ENCODE measurements at regions not wholly inside any gene's neighbourhood (a gene's known extent, or its start where the extent isn't known, plus 50 kb on each side); places are given as distances from the start of the nearest gene placed in this dataset.

- H3K9me3 ChIP-seq (ENCODE audit: low read depth), result no peaks in the 10 kb centered on the region
- H3K27ac ChIP-seq, result no peak overlapping the region
- H3K9me2 ChIP-seq (replicated peaks; ENCODE audit: insufficient read depth), result no peaks in the 10 kb centered on the region
- 75% methylated on average over 3 of the region's 3 CpGs for WGBS (ENCODE audit: low lambda C conversion rate, missing lambda C conversion rate)
- DNase-seq (ENCODE audit: low spot score), result no peak
- TF ChIP-seq, protein P1, sequence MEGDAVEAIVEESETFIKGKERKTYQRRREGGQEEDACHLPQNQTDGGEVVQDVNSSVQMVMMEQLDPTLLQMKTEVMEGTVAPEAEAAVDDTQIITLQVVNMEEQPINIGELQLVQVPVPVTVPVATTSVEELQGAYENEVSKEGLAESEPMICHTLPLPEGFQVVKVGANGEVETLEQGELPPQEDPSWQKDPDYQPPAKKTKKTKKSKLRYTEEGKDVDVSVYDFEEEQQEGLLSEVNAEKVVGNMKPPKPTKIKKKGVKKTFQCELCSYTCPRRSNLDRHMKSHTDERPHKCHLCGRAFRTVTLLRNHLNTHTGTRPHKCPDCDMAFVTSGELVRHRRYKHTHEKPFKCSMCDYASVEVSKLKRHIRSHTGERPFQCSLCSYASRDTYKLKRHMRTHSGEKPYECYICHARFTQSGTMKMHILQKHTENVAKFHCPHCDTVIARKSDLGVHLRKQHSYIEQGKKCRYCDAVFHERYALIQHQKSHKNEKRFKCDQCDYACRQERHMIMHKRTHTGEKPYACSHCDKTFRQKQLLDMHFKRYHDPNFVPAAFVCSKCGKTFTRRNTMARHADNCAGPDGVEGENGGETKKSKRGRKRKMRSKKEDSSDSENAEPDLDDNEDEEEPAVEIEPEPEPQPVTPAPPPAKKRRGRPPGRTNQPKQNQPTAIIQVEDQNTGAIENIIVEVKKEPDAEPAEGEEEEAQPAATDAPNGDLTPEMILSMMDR (IDR thresholded peaks at IDR 0.05; ENCODE audit: poor library complexity), result no peak
- no peak for TF ChIP-seq EZH2 (IDR thresholded peaks at IDR 0.05; ENCODE audit: borderline replicate concordance)
- no peak overlapping the region for H2AFZ ChIP-seq
- H3K36me3 ChIP-seq (replicated peaks; ENCODE audit: insufficient read depth, low read depth), result no peaks in the 10 kb centered on the region
- no peak overlapping the region for H3K4me3 ChIP-seq
- no peaks in the 10 kb centered on the region for H3K4me1 ChIP-seq (ENCODE audit: insufficient read depth)
- no peaks in the 10 kb centered on the region for H4K20me1 ChIP-seq (ENCODE audit: insufficient read depth, poor library complexity, severe bottlenecking)
- H3K79me2 ChIP-seq, result no peaks in the 10 kb centered on the region
- no peak overlapping the region for H3K4me2 ChIP-seq
- H3K27me3 ChIP-seq, result no peaks in the 10 kb centered on the region
Measured at GRCh38 chr18:28382215-28382879, 205.4 kb upstream of the CDH2 start.

GRCh38 chr18:28372186-28372585 lies 195.3 kb upstream of the CDH2 start:
- H4K20me1 ChIP-seq (ENCODE audit: insufficient read depth, poor library complexity, severe bottlenecking), result no peaks in the 10 kb centered on the region

DNA sequence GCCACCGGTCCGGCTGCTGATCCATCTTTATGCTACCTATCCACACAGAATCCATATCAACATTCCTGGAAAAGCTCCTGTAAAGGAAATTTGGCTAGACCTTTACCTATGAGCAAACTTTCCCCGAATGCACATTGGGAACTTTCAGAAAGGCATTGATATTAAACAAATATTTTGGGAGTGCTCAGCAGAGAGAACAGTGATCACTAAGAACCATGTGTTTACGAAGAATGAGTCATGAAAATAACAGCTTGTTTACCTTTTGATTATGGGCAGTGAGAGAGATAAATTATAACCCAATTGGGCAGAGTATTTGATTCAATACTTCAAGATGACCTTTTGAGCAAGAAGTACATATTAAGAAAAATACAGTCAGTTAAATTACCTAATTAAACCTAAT lies 189.7 kb upstream of the CDH2 start:
- TF ChIP-seq EZH2phosphoT487 (IDR thresholded peaks at IDR 0.05; ENCODE audit: low read depth, severe bottlenecking, unreplicated experiment) (no peak), EZH2 (IDR thresholded peaks at IDR 0.05; ENCODE audit: borderline replicate concordance) (no peak)
- TF ChIP-seq, protein P1 (IDR thresholded peaks at IDR 0.05; ENCODE audit: poor library complexity), result no peak
- H3K27ac ChIP-seq, result no peak overlapping the region
- DNase-seq (ENCODE audit: low spot score), result no peak
- no peak overlapping the region for H2AFZ ChIP-seq
- no peaks in the 10 kb centered on the region for H4K20me1 ChIP-seq (ENCODE audit: insufficient read depth, poor library complexity, severe bottlenecking)
- H3K79me2 ChIP-seq, result no peaks in the 10 kb centered on the region
- H3K4me3 ChIP-seq, result no peak overlapping the region
- H3K4me1 ChIP-seq (ENCODE audit: insufficient read depth), result no peaks in the 10 kb centered on the region
- 79% methylated on average over 4 of the region's 4 CpGs for WGBS (ENCODE audit: low lambda C conversion rate, missing lambda C conversion rate)
- H3K4me2 ChIP-seq, result no peak overlapping the region
- H3K9me3 ChIP-seq (ENCODE audit: low read depth), result no peaks in the 10 kb centered on the region
- H3K27me3 ChIP-seq, result no peaks in the 10 kb centered on the region
- H3K36me3 ChIP-seq (replicated peaks; ENCODE audit: insufficient read depth, low read depth), result no peaks in the 10 kb centered on the region
- no peaks in the 10 kb centered on the region for H3K9me2 ChIP-seq (replicated peaks; ENCODE audit: insufficient read depth)

More at GRCh38 chr18:28372186-28372585, 195.3 kb upstream of the CDH2 start:
- no peak overlapping the region for H3K4me2 ChIP-seq
- H3K9me2 ChIP-seq (replicated peaks; ENCODE audit: insufficient read depth), result no peaks in the 10 kb centered on the region
- TF ChIP-seq EZH2 (IDR thresholded peaks at IDR 0.05; ENCODE audit: borderline replicate concordance) (no peak), EZH2phosphoT487 (IDR thresholded peaks at IDR 0.05; ENCODE audit: low read depth, severe bottlenecking, unreplicated experiment) (no peak)
- TF ChIP-seq, protein P1 (IDR thresholded peaks at IDR 0.05; ENCODE audit: poor library complexity), result no peak
- H3K27me3 ChIP-seq, result no peaks in the 10 kb centered on the region
- no peak overlapping the region for H3K4me3 ChIP-seq
- H3K36me3 ChIP-seq (replicated peaks; ENCODE audit: insufficient read depth, low read depth), result no peaks in the 10 kb centered on the region
- H3K9me3 ChIP-seq (ENCODE audit: low read depth), result no peaks in the 10 kb centered on the region
- no peak overlapping the region for H3K27ac ChIP-seq
- H3K79me2 ChIP-seq, result no peaks in the 10 kb centered on the region
- 81% methylated on average over 4 of the region's 4 CpGs for WGBS (ENCODE audit: low lambda C conversion rate, missing lambda C conversion rate)
- no peaks in the 10 kb centered on the region for H3K4me1 ChIP-seq (ENCODE audit: insufficient read depth)
- DNase-seq (ENCODE audit: low spot score), result no peak
- no peak overlapping the region for H2AFZ ChIP-seq

Measured in hepatocyte (in vitro differentiated cells).